PC-3 (cell line): ENCODE measurements at regions not wholly inside any gene's neighbourhood (a gene's known extent, or its start where the extent isn't known, plus 50 kb on each side); places are given as distances from the start of the nearest gene placed in this dataset.

Source experiments
- EZH2 ChIP-seq: fragments of 300-600 bp; sonication (generic); IDR thresholded peaks from one replicate; pipeline ENCODE4 v1.6.1; 2017; ENCODE audit warnings: antibody characterized with exemption, mild to moderate bottlenecking, low read length; ENCODE audit not compliant: unreplicated experiment
- EZH2phosphoT487 ChIP-seq: fragments of 300-600 bp; sonication (generic); IDR thresholded peaks from 2 replicates; pipeline ENCODE4 v1.6.1; 2018; ENCODE audit warnings: mild to moderate bottlenecking, antibody characterized with exemption, low read length, borderline replicate concordance
- TF ChIP-seq, protein P1 (sequence below): fragments of 300-600 bp; sonication (generic); conservative IDR thresholded peaks from 2 replicates; pipeline ENCODE4 v1.5.1; 2017; ENCODE audit warnings: antibody characterized with exemption, low read depth, mild to moderate bottlenecking, low read length

DNA sequence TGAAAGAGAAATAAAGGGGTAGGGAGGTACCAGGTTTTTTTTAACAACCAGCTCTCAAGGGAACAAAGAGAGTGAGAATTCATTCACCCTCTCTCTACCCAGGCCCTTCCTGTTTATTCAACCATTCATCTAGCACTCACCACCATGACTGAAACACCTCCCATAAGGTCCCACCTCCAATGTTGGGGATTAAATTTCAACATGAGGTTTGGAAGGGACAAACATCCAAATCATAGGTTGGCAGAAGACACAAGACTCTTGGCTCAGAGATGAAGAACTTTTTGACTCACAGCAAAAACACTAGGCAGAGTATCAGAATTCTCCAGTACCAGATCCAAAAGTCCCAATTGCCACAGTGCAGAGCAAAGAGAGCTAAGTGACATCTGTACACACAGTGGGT is 186.3 kb downstream of the EDN1 start:
- TF ChIP-seq, protein P1, sequence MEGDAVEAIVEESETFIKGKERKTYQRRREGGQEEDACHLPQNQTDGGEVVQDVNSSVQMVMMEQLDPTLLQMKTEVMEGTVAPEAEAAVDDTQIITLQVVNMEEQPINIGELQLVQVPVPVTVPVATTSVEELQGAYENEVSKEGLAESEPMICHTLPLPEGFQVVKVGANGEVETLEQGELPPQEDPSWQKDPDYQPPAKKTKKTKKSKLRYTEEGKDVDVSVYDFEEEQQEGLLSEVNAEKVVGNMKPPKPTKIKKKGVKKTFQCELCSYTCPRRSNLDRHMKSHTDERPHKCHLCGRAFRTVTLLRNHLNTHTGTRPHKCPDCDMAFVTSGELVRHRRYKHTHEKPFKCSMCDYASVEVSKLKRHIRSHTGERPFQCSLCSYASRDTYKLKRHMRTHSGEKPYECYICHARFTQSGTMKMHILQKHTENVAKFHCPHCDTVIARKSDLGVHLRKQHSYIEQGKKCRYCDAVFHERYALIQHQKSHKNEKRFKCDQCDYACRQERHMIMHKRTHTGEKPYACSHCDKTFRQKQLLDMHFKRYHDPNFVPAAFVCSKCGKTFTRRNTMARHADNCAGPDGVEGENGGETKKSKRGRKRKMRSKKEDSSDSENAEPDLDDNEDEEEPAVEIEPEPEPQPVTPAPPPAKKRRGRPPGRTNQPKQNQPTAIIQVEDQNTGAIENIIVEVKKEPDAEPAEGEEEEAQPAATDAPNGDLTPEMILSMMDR = no peak
- TF ChIP-seq EZH2 (no peak), EZH2phosphoT487 (no peak)
